HUDEP-2 (cell line): ENCODE measurements at regions not wholly inside any gene's neighbourhood (a gene's known extent, or its start where the extent isn't known, plus 50 kb on each side); places are given as distances from the start of the nearest gene placed in this dataset.

Source experiments
- DNase-seq, 76 experiments: peaks; one replicate each; lab custom pipeline; 2025; ENCODE audit not compliant: unreplicated experiment in 76 of 76; lab: John Stamatoyannopoulos, UW

- DNase-seq, result no peak
Measured at GRCh38 chr14:38904959-38905358, 198.1 kb downstream of the SEC23A start.

GRCh38 chr14:38901791-38902190 lies 201.2 kb downstream of the SEC23A start:
- no peak for DNase-seq

GRCh38 chr14:38900887-38901286 lies 202.1 kb downstream of the SEC23A start:
- no peak for DNase-seq

GRCh38 chr14:38887696-38888095 lies 215.3 kb downstream of the SEC23A start:
- DNase-seq, result no peak

GRCh38 chr14:38884109-38884508 lies 218.9 kb downstream of the SEC23A start:
- DNase-seq, result no peak

- DNase-seq, result no peak
Measured at GRCh38 chr14:38883127-38883526, 219.9 kb downstream of the SEC23A start.

GRCh38 chr14:38882533-38882932 lies 220.5 kb downstream of the SEC23A start:
- DNase-seq, result no peak

- DNase-seq, result no peak
Measured at GRCh38 chr14:38880643-38881524, 222.2 kb downstream of the SEC23A start.

- no peak for DNase-seq
Measured at GRCh38 chr14:38877744-38878388, 225.2 kb downstream of the SEC23A start.

- DNase-seq, result no peak
Measured at GRCh38 chr14:38874721-38875120, 228.3 kb downstream of the SEC23A start.

- DNase-seq, result no peak
Measured at GRCh38 chr14:38873941-38874612, 229.0 kb downstream of the SEC23A start.

- DNase-seq, result no peak
Measured at GRCh38 chr14:38870296-38870836, 232.7 kb downstream of the SEC23A start.

- no peak for DNase-seq
Measured at GRCh38 chr14:38868399-38869290, 234.4 kb downstream of the SEC23A start.

GRCh38 chr14:38867561-38868150 lies 235.4 kb downstream of the SEC23A start:
- peak in 48 of 76 experiments; percentile 0 to 73 (median 20) for DNase-seq

- DNase-seq, result no peak
Measured at GRCh38 chr14:38866461-38866860, 236.6 kb downstream of the SEC23A start.

- DNase-seq, result no peak
Measured at GRCh38 chr14:38862366-38862765, 240.7 kb downstream of the SEC23A start.

- DNase-seq, result no peak
Measured at GRCh38 chr14:38860530-38860929, 242.5 kb downstream of the SEC23A start.

GRCh38 chr14:38856798-38857197 lies 246.2 kb downstream of the SEC23A start:
- DNase-seq, result no peak

- no peak for DNase-seq
Measured at GRCh38 chr14:38855513-38855912, 247.5 kb downstream of the SEC23A start.

- no peak for DNase-seq
Measured at GRCh38 chr14:38851111-38851510, 251.9 kb downstream of the SEC23A start.
